Liver (tissue), 3 donors: ENCODE measurements at regions not wholly inside any gene's neighbourhood (a gene's known extent, or its start where the extent isn't known, plus 50 kb on each side); places are given as distances from the start of the nearest gene placed in this dataset.

Experiments used
- JUND ChIP-seq, 2 donors: IDR thresholded peaks; 2 replicates each; pipeline ENCODE4 v1.6.1; 2016; ENCODE audit warnings: antibody characterized with exemption in 2 of 2
- MAX ChIP-seq: IDR thresholded peaks from 2 replicates; pipeline ENCODE4 v1.6.1; 2016; ENCODE audit warnings: antibody characterized with exemption
- RAD21 ChIP-seq, 2 donors: IDR thresholded peaks; 2 replicates each; pipeline ENCODE4 v1.6.1; 2016; ENCODE audit warnings: antibody characterized with exemption in 2 of 2, mild to moderate bottlenecking in 2 of 2
- REST ChIP-seq: IDR thresholded peaks from 2 replicates; pipeline ENCODE4 v1.6.1; 2016; ENCODE audit warnings: antibody characterized with exemption, mild to moderate bottlenecking
- TF ChIP-seq, protein P1 (sequence below): IDR thresholded peaks from 2 replicates; pipeline ENCODE4 v1.6.1; 2016; ENCODE audit warnings: antibody characterized with exemption
- TF ChIP-seq, protein P2 (sequence below): fragments of 150-350 bp; IDR thresholded peaks from 2 replicates; pipeline ENCODE4 v1.5.1; 2017; ENCODE audit warnings: improper control_type of control experiment, low read depth, low read length; ENCODE audit not compliant: missing input control
- donor health status: healthy.
- donor health status: healthy.

DNA sequence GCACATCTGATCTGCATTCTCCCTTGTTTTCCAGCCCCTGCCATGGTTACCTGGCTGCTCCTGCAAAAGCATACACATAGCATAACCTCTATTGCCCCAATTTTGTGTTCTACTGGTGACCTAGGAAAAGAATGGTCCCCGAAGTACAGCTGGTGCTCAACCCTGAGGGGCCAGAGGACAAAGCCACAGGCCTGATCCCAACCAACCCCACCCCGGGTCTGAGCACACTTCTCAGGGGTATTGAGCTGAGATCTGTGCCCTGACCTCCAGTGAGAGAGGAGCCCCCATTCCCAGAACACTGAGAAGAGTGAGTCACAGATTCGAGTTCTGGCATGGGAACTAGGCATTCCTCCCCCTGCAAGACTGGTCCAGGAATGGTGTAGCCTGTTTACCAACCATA, 465.5 kb upstream of the ACTRT1 start:
- no peak for TF ChIP-seq JUND (IDR thresholded peaks at IDR 0.05)
- TF ChIP-seq REST, result no peak
- no peak for TF ChIP-seq RAD21 (IDR thresholded peaks at IDR 0.05)
- TF ChIP-seq, protein P1, sequence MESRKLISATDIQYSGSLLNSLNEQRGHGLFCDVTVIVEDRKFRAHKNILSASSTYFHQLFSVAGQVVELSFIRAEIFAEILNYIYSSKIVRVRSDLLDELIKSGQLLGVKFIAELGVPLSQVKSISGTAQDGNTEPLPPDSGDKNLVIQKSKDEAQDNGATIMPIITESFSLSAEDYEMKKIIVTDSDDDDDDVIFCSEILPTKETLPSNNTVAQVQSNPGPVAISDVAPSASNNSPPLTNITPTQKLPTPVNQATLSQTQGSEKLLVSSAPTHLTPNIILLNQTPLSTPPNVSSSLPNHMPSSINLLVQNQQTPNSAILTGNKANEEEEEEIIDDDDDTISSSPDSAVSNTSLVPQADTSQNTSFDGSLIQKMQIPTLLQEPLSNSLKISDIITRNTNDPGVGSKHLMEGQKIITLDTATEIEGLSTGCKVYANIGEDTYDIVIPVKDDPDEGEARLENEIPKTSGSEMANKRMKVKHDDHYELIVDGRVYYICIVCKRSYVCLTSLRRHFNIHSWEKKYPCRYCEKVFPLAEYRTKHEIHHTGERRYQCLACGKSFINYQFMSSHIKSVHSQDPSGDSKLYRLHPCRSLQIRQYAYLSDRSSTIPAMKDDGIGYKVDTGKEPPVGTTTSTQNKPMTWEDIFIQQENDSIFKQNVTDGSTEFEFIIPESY, result no peak
- TF ChIP-seq, protein P2, sequence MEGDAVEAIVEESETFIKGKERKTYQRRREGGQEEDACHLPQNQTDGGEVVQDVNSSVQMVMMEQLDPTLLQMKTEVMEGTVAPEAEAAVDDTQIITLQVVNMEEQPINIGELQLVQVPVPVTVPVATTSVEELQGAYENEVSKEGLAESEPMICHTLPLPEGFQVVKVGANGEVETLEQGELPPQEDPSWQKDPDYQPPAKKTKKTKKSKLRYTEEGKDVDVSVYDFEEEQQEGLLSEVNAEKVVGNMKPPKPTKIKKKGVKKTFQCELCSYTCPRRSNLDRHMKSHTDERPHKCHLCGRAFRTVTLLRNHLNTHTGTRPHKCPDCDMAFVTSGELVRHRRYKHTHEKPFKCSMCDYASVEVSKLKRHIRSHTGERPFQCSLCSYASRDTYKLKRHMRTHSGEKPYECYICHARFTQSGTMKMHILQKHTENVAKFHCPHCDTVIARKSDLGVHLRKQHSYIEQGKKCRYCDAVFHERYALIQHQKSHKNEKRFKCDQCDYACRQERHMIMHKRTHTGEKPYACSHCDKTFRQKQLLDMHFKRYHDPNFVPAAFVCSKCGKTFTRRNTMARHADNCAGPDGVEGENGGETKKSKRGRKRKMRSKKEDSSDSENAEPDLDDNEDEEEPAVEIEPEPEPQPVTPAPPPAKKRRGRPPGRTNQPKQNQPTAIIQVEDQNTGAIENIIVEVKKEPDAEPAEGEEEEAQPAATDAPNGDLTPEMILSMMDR, result no peak
- no peak for TF ChIP-seq MAX
